ENCODE measurements at regions not wholly inside any gene's neighbourhood (a gene's known extent, or its start where the extent isn't known, plus 50 kb on each side); places are given as distances from the start of the nearest gene placed in this dataset.

DNA sequence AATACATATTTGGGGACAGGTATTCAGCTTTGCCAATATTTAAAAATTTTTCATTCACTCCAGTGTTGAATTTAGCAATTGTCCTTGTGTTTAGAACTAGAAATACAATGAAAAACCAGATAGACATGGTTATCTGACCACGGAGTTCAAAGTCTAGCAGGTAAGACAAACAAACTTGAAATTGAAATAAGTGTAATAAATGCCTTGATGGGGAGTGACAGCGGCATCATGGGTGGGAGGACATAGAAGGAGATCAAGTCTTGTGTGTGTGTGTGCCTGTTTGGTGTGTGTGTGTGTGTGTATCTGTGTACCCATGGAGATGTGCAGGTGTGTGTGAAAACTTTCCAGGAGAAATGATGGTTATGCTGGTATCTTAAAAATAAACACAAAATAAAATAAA, 750.0 kb upstream of the CITED2 start:
- no peak for DNase-seq

DNA sequence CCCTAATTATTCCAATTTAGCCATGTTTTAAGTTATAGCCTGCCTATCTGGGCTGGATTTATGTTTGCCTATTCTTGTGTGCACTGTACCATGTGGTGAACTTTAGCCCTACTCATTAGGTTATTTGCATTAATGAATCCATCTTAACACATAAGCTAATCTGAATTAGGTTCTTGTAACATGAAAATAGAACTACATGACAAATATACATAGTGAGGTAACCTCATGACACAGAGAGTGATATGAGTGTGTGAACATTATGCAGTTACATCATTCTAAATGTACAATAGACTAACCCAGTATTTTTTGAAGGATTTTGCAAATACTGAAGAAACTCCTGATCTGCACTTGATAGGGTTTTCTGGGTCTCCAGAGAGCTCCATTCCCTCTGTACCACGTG, 733.7 kb upstream of the CITED2 start:
- DNase-seq = no peak

DNA sequence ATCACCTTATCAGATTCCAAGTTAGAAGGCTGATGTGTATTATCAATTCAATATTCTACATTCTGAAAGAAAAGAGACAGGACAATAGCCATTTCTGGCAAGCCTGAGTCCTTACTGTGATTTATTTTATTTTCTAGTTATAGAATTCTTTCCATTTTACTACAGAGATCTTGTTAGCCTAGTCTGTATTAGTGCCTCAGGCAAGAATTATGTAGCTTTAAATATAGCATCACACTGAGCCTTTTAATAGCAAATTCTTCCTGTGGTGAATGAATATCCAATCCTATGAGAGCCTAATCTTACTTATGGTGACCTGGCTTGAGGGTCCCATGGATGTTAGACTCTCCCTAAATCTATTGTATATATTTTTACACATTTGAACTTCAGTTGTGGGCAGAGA, 732.8 kb upstream of the CITED2 start:
- DNase-seq = no peak

DNA sequence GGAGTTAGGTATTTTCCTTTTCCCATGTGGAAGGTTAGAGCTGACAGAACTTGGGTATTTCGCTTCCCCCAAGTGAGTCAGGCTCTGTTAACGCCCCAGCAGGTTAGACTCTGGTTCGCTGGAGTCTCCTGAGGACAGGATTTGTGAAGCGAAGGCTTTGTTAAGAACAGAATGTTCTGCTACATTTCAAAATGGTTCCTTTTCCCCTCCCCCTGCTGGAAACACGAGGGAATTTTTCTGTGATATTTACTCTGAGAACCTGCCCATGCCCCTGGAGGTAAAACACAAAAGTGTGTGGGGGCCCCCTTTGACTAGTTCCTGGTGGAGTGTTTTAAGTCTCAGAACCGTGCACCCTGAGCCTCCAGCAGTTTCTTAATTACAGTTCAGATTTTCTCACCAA, 731.4 kb upstream of the CITED2 start:
- DNase-seq = no peak

DNA sequence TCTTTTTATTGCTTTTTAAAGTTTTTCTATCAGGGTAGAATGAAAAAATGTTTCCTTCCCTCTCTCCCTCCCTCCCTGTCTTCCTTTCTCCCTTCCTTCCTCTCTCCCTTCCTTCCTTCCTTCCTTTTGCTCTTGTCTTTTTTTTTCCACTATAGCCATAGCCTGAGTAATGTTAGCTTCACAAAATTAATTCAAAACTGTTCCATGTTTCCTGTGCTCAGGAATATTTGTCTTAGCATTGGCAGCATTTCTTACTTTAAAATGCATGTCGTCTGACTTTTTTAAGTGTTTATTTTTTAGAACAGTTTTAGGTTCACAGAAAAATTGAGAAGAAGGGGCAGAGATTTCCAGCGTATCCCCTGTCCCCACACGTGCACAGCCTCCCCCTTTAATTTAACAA, 730.8 kb upstream of the CITED2 start:
- DNase-seq = no peak

DNA sequence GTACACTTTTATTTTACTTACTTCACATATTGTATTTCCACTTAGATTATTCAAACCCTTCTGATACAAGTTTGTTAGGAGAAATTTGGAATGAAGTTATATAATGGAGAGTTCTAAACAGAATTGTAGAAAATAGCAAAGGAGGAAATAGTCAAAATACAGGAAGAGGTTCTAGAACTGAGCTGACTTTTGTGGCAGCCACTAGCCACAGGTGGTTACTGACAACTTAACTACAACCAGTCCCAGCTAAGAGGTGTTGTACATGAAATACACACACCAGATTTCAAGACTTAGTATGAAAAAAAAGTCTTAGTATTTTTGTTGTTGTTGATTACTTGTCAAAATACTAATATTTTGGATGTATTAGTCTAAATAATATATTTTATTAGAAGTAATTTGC, 727.4 kb upstream of the CITED2 start:
- DNase-seq = no peak

DNA sequence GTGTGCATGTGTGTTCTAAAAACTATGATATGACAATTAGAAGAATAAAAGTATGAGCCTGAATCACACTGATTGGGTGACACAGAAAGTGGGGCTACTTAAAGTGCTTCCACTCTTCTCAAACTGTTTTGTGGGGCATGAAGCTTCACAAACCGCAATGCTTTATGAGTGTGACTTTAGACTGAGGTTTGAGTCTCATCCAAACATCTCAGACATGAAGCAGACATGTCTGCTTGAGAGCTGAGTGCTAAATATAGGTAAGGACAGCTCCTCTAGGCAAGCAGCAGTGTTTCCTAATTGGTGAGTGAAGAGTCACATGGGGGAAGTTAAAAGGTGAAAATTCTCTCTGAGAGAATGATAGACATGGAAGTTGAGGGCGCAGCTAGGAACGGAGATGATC, 726.9 kb upstream of the CITED2 start:
- DNase-seq = no peak

DNA sequence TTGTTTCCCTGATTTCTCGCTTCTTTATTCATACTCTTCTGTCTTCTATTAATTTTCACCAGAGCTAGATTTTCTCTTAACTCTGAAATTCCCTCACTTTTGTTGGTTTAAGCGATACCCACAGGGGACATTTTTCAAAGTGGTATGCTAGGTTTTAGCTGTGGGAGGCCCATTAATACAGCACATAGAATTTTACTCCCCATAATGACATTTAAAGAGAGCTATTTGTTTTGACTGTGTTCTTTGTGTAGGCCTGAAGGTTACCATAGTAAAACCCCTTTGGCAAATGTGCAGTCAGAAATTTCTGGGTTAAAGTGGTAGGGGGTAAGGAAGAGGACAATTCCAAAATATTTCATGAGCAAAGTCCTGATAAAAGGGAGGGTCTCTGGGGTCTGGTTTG, 721.1 kb upstream of the CITED2 start:
- no peak for DNase-seq

DNA sequence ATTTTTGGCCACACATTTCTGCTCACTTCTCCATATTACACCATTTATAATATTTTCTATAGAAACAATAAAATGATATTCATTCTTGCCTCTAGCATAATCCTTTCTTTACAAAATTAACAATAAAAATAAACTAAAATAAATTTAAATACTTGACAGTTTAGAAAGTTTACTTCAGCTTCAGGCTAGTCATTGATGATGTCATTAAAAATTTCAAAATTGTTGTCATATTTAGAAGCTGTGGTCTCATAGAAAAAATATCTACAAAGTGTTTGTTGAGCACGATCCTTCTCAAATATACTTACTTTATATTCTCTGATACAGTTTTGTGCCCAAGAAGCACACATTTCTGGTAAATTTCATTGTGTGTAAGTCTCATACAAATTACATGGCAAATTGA, 717.4 kb upstream of the CITED2 start:
- DNase-seq = no peak

DNA sequence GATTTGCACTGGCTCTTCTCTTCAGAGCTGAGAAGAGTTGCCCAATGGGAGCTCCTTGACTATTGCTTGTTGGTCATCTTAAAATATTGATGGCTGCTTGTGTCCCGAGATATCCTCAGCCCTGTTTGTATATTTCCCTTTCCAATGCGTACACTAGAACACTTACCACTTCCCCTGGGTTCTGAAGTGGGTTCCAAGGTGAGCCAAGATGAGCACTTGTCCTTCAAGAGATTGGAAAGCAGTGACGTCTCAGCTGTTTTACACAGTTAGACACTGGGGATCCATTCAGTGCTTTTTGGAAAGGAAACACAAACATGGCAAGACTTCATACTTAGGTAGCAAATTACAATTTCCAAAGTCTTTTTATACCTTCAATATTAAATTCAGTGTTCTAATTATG, 716.4 kb upstream of the CITED2 start:
- no peak for DNase-seq

DNA sequence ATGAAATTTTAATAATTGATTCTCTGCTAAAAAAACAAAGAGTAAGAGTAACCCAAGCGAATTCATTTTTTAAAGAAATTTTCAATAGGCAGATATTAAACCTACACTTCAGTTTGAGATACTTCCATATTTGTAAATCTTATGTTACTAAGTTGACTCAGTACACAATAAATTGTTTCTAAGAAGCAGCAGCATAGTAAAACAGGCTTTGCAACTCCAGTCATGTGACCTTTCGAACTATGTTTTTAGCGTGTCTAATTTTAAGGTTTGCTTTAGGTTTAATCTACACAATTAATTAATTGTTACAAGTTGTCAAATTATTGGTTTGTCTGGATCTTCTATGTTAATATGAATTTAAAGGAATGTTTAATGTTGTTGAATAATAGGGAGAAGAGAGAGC, 708.9 kb upstream of the CITED2 start:
- no peak for DNase-seq

DNA sequence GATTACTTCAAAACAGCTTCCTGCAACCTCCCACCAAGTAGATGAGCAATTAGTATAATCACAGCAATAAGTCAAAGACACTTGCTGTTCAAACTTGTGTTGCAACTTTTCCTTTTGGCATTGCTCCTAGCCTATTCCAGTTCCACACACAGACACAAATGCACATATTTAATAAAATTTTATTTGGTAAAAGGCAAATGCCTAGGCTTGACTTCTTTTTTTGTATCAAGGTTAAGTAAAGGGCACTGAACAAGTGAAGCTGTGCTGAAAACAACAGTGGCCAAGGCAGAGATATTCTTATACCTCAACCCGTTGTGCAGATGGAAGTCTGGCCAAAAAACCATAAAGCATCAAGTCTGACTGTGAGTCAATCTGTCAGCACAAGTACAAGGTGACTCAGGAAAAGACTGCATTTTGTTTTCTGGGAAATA, 708.4 kb upstream of the CITED2 start:
- no peak for DNase-seq

DNA sequence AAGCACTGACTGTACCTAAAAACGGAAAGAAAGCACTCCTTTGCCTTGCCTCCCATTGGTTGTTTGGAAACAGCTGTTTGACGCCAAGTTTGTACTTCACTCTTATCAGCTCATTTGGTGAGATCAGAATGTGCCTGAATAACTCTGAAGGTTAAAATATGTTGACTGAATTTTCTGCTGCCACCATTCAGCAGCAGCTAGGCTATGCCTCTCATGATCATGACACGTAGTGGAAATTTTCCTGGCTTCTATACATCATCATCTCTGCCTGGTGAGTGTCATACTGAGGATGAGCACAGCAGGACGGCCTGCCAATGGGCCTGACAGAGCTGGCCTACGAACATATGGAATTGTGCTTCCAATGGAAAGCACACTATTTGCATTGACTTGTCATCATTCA, 704.9 kb upstream of the CITED2 start:
- no peak for DNase-seq

DNA sequence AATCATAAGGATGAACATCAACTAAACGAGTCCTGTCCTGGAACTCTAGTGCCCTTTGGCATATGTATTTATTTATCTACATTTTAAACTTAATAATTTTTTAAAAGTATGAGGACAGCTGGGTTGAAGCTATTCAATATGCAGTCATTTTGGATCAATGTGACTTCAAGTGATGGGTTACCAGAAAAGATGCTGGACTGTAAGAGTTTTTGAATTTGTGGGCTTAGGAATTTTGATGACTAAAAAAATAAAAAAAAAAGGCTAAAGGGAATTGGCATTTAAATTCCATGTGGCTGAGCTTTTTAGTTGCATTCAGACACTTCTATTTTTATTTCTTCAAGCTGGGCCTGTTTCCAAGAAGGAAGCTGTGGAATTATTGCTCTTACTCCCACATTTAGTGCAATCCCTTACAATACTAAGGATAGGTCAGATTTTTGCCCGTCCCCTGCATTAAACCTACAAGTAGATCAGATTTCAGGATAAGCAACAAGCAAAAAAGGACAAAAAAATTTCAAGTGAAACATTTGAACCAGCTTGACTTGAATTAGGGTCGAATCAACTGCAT, 704.2 kb upstream of the CITED2 start:
- DNase-seq = no peak

DNA sequence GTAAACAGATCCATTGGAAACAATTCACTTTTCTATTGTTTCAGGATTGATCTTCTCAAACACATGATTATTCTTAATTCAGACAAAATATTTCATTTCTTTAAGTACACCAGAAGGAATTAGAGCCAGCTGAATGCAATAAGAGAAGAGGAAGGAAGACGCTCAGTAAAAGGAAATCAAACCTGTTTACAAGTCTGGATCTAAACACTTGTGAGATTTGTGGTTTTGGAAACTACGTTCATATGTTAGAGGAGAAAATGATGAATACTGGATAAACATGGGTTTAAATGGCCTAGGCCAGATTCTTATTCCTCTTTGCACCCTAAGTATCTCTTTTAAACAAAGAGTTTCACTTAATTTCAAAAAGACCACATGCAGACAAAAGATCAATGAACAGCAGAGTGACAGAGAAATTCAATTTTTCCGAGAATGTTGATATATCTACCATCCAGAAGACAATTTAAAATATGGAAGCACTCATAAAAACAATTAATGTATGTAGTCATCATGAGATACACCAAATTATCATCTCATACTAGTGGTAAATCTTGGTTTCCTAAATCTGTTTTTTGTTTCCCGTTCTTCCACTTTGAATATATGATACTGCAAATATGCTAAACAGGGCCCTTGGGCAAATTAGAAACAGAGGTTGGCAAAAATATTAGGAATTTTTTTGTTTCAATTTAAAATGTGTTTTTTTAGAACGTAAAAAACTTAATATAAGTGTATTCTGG, 703.5 kb upstream of the CITED2 start:
- DNase-seq = no peak

DNA sequence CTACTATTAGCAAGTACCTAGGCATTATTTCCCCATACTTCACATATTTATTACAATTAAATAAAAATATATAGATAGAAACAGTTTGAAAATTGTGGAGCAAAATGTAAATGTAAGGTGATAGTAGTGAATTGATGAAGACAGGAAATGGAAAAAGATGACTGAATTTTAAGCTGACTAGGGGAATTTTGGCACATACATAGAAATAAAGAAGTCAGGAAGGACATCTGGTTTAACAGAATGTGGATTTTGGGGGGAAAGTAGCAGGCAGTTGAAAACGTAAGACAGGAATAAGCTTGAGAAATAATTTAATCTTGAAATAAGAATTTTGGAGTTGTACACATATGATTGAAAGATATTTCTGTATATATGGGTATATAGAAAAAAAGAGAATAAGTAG, 701.7 kb upstream of the CITED2 start:
- DNase-seq = no peak

DNA sequence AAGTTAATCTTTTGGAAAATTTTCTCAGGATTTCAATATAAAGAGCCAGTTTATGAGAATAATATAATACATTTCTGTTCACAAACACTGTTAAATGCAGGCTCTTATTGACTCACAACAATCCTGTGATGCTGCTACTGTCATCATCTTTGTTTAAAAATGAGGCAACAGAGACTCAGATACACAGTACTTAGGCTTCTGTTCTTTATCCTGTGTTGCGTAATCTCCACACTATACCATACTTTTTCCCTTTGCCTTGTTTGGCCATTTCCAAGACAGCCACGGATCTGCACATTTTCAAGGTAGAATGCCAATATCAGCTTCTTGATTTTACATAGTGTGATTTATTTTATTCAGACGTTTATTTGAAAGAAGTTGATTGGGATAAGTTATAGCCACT, 699.0 kb upstream of the CITED2 start:
- no peak for DNase-seq

DNA sequence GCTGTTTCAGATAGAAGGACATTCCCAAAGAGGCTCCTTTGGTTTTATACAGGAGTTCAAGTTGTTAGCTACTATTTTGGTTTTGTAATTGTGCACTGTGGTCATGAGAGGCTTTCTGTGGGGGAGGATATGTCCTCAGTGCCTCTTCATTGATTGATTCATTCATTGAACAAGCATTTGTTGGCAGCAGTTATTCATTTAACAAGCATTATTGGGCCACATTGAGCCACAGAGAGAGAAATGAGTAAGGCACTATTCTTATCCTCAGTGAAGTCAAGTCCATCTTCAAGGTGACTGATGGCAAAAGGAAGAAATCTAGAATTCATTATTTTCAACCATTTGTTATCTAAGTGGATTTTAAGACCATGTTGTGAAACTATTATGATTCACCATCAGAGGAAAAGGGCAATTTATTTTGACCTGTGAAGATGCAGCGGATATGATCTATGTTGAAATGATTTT, 697.2 kb upstream of the CITED2 start:
- DNase-seq = no peak

DNA sequence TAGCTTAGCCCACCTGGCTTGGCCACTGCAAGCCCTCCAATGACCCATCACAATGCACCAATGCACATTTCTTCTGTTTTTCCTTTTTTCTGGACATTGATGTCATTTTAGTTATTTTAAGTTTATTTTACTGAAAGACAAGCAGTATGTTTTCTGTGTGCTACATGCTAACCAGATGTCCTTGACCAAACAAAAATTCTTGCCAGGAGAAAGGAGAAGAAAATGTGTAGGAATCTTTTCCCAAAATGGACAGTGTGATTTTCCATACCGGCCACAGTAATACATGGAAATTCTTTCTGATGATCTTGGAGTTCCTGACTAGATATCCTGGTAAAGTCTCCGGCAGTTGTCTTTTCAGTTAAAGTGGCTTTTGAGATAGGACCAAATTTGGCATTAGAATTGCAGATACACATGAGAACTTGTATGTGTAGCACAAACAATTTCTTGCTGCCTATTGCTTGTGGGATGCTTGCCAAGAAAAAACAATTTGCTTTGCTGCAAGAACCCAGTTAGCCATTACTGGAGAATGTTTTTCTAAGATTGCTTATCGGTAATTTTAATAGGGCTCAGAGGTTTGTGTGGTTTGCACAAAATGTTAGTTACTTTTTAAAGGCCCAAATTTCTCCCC, 696.5 kb upstream of the CITED2 start:
- DNase-seq = no peak

DNA sequence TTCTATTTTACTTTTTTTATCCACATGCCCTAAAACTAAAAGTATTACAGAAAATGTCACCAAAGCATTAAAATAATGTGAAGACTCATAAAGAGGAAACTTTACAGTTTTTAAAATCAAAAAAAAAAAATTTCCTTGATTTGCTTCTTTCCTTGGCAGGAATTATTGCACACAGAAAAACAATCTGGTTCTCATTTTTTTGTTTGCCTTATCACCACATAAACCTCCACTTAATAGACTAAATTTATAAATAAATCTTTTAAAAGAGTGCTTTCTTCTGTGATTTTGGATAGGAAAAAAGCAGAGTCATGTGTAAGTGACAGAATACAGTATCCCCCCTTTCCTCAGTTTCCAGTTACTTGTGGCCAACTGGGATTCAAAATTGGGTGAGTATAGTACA, 695.1 kb upstream of the CITED2 start:
- DNase-seq = no peak

DNA sequence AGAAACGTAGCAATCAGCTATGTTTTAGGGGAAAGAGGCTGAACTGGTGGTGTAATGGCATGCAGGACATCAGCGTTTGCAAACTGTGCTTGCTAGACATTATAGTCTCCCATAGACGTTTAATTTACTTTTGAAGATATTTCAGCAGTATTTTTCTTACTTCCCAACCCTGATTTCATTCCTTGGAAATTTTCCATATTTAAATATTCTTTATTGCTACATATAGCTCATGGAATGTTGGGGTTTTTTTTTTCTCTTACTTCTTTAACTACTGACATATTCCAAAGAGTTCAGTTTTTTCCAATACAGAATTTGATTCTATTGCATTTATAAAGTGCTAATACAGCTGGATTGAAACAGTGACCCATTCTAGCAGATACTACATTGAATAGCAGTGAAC, 694.4 kb upstream of the CITED2 start:
- DNase-seq = no peak

DNA sequence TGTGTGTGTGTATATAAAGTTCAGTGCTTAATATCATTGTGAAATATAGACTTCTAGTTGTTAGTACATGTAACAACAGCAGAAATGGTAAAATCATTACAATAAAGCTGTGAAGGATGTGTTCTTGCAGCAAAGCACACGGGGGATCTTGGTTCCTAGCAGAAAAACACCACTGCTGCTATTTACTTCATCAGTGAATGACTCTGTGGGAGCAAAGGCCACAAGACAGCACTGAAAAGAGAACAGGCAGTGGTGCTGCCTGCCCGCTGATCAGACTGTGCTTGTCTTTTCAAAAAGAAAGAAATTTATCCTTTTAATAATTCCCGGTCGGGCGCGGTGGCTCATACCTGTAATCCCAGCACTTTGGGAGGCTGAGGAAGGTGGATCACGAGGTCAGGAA, 689.9 kb upstream of the CITED2 start:
- DNase-seq = no peak

DNA sequence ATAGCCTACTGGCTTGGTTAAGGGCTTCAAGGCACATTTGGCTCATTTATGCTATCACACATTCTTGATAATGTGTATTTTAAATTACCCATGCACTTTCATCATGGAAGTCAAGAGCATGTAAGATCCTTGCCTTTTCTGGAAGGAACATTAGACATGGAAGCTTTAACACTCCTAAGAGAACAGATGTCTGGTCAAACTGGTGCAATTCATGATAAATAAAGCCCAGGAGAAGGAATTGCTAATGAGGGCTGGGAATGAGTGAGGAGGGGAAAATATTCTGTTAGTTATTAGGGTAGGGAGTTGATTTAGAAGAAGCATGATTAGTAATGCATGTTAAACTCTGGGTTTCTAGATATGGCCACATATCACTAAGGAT, 688.6 kb upstream of the CITED2 start:
- DNase-seq = no peak

All from activated T-cell treated with anti-CD3 and anti-CD28 coated beads, Interleukin-2, amount 50 U/mL, for 48 hours (primary cell).